GM18517 (cell line): ENCODE measurements at regions not wholly inside any gene's neighbourhood (a gene's known extent, or its start where the extent isn't known, plus 50 kb on each side); places are given as distances from the start of the nearest gene placed in this dataset.

Source experiments
- ATAC-seq: cut with Tn5 transposase; IDR thresholded peaks from one replicate; pipeline ENCODE4 v1.9.1; 2021; ENCODE audit warnings: mild to moderate bottlenecking, moderate library complexity; ENCODE audit not compliant: unreplicated experiment

GRCh38 chr7:54632696-54633095 lies 90.5 kb downstream of the VSTM2A start:
- no peak for ATAC-seq

GRCh38 chr7:54629771-54630170 lies 87.6 kb downstream of the VSTM2A start:
- ATAC-seq: no peak

- ATAC-seq: no peak
Observed at GRCh38 chr7:54622696-54623309, 80.6 kb downstream of the VSTM2A start.
